ENCODE measurements at regions not wholly inside any gene's neighbourhood (a gene's known extent, or its start where the extent isn't known, plus 50 kb on each side); places are given as distances from the start of the nearest gene placed in this dataset.

- DNase-seq = no peak
- Histone ChIP-seq H3K27me3 (ENCODE audit: insufficient read depth, low read depth) (peaks cover 6% of the 10 kb centered on the region; the same call in 1 of the 2 replicates), H3K9me2 (ENCODE audit: insufficient read depth) (no peaks in the 10 kb centered on the region), H2AFZ (no peak overlapping the region), H3K9me3 (ENCODE audit: insufficient read depth, low read depth) (no peaks in the 10 kb centered on the region), H3K79me2 (ENCODE audit: low read depth) (no peaks in the 10 kb centered on the region), H3K4me2 (no peak overlapping the region), H4K20me1 (ENCODE audit: insufficient read depth) (no peaks in the 10 kb centered on the region), H3K4me1 (replicated peaks; ENCODE audit: insufficient read depth) (no peaks in the 10 kb centered on the region), H3K4me3 (no peak overlapping the region), H3K36me3 (ENCODE audit: low read depth) (no peaks in the 10 kb centered on the region), H3K27ac (no peak overlapping the region), H3F3A (ENCODE audit: insufficient read depth, low read depth) (no peaks in the 10 kb centered on the region)
- TF ChIP-seq, protein P1, sequence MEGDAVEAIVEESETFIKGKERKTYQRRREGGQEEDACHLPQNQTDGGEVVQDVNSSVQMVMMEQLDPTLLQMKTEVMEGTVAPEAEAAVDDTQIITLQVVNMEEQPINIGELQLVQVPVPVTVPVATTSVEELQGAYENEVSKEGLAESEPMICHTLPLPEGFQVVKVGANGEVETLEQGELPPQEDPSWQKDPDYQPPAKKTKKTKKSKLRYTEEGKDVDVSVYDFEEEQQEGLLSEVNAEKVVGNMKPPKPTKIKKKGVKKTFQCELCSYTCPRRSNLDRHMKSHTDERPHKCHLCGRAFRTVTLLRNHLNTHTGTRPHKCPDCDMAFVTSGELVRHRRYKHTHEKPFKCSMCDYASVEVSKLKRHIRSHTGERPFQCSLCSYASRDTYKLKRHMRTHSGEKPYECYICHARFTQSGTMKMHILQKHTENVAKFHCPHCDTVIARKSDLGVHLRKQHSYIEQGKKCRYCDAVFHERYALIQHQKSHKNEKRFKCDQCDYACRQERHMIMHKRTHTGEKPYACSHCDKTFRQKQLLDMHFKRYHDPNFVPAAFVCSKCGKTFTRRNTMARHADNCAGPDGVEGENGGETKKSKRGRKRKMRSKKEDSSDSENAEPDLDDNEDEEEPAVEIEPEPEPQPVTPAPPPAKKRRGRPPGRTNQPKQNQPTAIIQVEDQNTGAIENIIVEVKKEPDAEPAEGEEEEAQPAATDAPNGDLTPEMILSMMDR (conservative IDR thresholded peaks at IDR 0.05) = no peak
- TF ChIP-seq EZH2 (IDR thresholded peaks at IDR 0.05; ENCODE audit: low read depth) = no peak
- intact Hi-C loops (cut with micrococcal nuclease; ENCODE audit: unreplicated experiment) = no loop called here
- no TSS peak for BruUV-seq (replicated peaks)
- POLR2A ChIA-PET (ENCODE audit: unreplicated experiment) = no interaction called here
- CTCF ChIA-PET = no interaction called here
Measured at GRCh38 chr14:58979325-58979724, 209.1 kb upstream of the DAAM1 start.

DNA sequence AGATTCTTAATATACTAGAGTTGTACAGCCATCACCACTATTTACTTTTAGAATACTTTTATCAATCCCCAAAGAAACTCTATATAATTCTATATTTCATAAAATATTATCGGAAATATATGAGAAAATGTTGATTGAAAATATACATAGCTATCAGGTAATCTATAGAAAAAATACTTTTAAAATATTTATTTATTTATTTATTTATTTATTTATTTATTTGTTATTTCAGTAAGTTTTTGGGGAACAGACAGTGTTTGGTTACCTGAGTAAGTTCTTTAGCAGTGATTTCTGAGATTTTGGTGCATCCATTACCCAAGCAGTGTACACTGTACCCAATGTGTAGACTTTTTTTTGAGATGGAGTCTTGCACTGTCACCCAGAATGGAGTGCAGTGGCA lies 206.6 kb upstream of the DAAM1 start:
- intact Hi-C loops (cut with micrococcal nuclease; ENCODE audit: unreplicated experiment) = no loop called here
- CTCF ChIA-PET = no interaction called here
- H3K27me3 ChIP-seq (ENCODE audit: insufficient read depth, low read depth) = peaks cover 6% of the 10 kb centered on the region; the same call in 1 of the 2 replicates

DNA sequence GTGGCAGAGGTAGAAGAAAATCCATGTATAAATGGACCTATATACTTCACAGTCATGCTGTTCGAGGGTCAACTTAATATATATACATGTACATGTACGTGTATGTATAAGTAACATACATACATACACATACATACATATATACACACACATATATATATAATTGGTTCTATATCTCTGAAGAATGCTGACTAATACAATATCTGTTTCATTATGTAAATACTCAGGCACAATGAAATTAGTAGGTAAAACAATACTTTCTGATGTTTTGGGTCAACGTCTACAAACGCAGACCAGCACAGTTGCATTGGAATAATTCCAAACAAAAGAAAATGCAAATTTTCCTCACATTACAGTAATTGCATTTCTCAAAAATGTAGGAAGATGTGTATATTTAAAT lies 202.7 kb upstream of the DAAM1 start:
- CTCF ChIA-PET = no interaction called here
- DNase-seq = no peak
- H3K27me3 ChIP-seq (ENCODE audit: insufficient read depth, low read depth) = no peaks in the 10 kb centered on the region; the same call in 1 of the 2 replicates
- H2AFZ ChIP-seq = no peak overlapping the region
- H3K27ac ChIP-seq = no peak overlapping the region
- no peaks in the 10 kb centered on the region for H3K79me2 ChIP-seq (ENCODE audit: low read depth)
- no peaks in the 10 kb centered on the region for H3K9me2 ChIP-seq (ENCODE audit: insufficient read depth)
- no peak overlapping the region for H3K4me3 ChIP-seq
- H3K9me3 ChIP-seq (ENCODE audit: insufficient read depth, low read depth) = no peaks in the 10 kb centered on the region
- POLR2A ChIA-PET (ENCODE audit: unreplicated experiment) = interaction anchor here (0.6 kb wide), 1 partner anchor 1460 kb away, joined by 9 read pairs; no protein-coding TSS in a partner anchor
- H4K20me1 ChIP-seq (ENCODE audit: insufficient read depth) = no peaks in the 10 kb centered on the region
- no peak overlapping the region for H3K4me2 ChIP-seq
- BruUV-seq (replicated peaks) = no TSS peak
- TF ChIP-seq EZH2 (IDR thresholded peaks at IDR 0.05; ENCODE audit: low read depth) = no peak
- TF ChIP-seq, protein P1 (conservative IDR thresholded peaks at IDR 0.05) = no peak
- H3K4me1 ChIP-seq (replicated peaks; ENCODE audit: insufficient read depth) = no peaks in the 10 kb centered on the region
- intact Hi-C loops (cut with micrococcal nuclease; ENCODE audit: unreplicated experiment) = no loop called here
- no peaks in the 10 kb centered on the region for H3F3A ChIP-seq (ENCODE audit: insufficient read depth, low read depth)
- H3K36me3 ChIP-seq (ENCODE audit: low read depth) = no peaks in the 10 kb centered on the region

More for the DNA sequence above, 206.6 kb upstream of the DAAM1 start:
- H3F3A ChIP-seq (ENCODE audit: insufficient read depth, low read depth) = no peaks in the 10 kb centered on the region
- no peaks in the 10 kb centered on the region for H3K79me2 ChIP-seq (ENCODE audit: low read depth)
- no TSS peak for BruUV-seq (replicated peaks)
- no peak overlapping the region for H3K4me3 ChIP-seq
- H3K27ac ChIP-seq = no peak overlapping the region
- no peak for DNase-seq
- H2AFZ ChIP-seq = no peak overlapping the region
- H3K36me3 ChIP-seq (ENCODE audit: low read depth) = no peaks in the 10 kb centered on the region
- no peak overlapping the region for H3K4me2 ChIP-seq
- H3K9me2 ChIP-seq (ENCODE audit: insufficient read depth) = no peaks in the 10 kb centered on the region
- H3K4me1 ChIP-seq (replicated peaks; ENCODE audit: insufficient read depth) = no peaks in the 10 kb centered on the region
- no peaks in the 10 kb centered on the region for H4K20me1 ChIP-seq (ENCODE audit: insufficient read depth)
- H3K9me3 ChIP-seq (ENCODE audit: insufficient read depth, low read depth) = no peaks in the 10 kb centered on the region
- POLR2A ChIA-PET (ENCODE audit: unreplicated experiment) = no interaction called here
- no peak for TF ChIP-seq EZH2 (IDR thresholded peaks at IDR 0.05; ENCODE audit: low read depth)
- TF ChIP-seq, protein P1 (conservative IDR thresholded peaks at IDR 0.05) = no peak
